DLD1 (cell line): ENCODE measurements at regions not wholly inside any gene's neighbourhood (a gene's known extent, or its start where the extent isn't known, plus 50 kb on each side); places are given as distances from the start of the nearest gene placed in this dataset.
"Not testable (repeated sequence)": the region's sequence is repeated elsewhere in the genome, so short reads cannot be mapped to it uniquely, and the experiment has no call there.

Experiments
- in situ Hi-C: cut with HindIII; loops from 2 replicates; pipeline ENCODE4 v1.10.0; 2017; ENCODE audit warnings: low sequenced_read_pairs

DNA sequence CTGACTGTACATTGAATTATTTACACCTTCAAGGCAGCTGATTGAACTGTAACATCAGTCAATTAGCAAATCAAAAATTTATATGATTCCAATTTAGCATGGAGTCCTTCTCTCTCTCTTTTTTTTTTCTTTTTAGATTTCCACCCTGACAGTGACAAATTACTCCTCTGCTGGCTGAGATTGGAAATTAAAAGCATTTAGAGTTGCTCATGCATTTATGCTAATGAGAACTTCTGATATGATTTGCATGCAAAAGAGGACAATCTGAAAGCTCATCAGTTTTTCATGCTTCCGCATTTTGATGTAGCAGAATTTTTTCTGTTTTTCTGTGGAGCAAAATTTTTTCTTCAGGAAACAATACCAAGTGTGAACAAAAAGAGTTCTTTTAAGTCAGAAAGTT lies 130.5 kb upstream of the NOX3 start:
- in situ Hi-C loops = no loop called here

DNA sequence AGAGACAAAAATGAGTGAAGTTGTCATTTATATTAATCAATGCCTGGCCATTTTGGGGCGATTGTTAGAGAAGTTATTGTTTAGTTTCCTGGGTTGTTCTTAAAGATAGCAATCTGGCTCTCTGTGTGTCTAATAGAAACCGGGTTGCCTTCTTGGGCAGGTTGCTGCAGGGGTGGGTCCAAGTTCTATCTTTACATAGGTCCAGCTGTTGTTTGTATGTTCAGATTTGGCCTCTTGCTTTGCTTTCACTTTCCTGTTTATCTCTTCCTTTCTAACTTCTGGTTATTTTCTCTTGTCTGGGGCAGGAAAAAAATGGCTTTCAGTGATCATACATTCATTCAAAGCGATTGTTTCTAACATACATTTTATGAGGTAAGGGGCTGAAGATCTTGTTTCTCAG lies 128.4 kb upstream of the NOX3 start:
- in situ Hi-C loops = no loop called here

DNA sequence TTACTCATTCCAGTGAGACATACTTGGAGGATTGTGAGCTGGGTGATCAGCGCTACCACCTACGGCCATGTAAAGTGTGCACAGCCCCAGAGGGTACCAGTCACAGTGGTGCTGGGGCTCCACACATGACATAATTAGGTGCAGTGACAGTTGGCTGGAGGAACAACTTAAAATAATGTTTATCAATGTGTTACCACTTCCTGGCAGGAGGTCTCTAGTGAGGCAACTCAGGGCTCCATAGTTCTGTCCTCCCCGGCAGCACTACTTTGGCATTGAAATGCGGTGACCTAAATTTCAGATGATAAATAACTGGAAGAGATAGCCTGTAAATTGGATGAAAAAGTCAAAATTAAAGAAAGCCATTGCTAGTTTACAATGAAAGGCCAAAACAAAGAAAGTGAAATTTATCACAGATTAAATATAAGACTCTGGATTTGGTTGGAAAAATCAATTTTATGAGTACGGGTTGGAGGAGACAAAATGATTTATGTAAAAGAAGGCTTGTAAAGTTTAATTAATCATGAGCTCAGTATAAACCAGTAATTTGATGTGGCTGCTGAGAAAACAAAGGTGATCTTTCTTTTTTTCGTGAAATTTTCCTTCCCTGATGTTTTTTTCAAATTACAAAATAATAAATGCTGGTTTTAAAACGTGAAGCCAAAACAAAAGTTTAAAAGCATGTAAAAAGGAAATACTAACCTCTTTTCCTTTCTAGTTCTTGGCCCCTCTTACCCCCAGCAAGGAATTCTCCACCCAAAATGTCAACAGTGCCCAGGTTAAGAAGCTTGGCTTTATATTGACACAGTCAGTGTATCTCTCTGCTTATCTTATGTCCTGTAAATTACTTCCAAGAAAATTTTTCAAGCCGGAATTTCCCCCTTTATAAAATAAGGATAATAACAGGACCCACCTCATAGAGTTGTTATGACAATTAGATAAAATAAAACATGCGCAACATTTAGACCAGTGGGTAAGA lies 126.7 kb upstream of the NOX3 start:
- in situ Hi-C loops = no loop called here

DNA sequence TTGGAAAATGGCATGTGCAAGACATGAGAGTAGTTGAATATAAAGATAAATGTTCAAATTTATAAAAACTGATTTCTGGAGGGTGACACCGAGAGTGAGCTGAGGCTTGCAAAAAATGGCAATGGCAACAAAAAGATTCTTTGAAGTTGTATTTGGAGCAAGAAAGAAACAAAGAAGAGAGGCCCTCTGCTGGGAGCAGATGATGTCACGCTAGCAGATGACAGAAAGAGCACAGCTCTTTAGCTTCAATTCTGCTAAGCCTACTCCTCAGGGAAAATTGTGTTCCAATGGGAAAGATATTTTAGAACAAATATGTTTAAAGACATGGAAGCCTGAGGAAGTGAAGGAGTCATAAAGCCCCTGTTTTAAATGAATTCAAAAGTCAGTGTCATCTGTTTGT lies 125.3 kb upstream of the NOX3 start:
- in situ Hi-C loops = no loop called here

DNA sequence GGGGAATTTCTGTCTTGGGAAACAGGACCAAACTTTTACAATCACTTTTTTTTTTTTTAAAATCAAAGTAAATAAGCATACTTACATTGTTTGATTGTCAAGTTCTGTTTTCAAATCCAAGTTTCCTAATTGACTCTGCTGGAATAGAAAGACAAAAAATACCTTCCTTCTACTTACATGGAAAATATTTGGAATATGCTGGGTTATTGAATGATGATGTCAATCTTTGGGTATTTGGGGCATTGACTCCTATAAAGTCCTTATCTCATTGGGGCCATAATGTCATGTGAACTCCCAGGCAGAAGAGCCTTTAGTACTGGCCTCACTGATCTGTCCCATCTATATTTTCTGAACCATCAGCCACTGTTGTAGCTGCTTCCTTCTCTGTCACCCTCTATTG lies 122.6 kb upstream of the NOX3 start:
- in situ Hi-C loops = no loop called here

DNA sequence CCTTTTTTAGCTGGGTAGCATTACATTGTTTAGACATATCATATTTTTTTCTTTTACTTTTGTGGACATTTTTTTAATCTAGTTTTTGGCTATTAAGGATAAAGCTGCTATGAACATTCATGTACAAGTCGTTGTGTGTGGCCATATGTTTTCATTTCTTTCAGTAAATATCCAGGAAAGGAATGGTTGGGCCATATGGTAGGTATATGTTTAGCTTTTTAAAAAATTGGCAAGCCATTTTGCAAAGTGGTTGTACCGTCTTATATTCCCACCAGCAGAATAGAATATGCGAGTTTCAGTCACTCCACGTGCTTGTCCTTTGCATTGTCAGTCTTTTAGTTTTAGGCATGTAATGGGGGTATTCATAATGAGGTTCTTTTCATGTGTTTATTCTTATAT lies 106.3 kb upstream of the NOX3 start:
- in situ Hi-C loops = no loop called here

DNA sequence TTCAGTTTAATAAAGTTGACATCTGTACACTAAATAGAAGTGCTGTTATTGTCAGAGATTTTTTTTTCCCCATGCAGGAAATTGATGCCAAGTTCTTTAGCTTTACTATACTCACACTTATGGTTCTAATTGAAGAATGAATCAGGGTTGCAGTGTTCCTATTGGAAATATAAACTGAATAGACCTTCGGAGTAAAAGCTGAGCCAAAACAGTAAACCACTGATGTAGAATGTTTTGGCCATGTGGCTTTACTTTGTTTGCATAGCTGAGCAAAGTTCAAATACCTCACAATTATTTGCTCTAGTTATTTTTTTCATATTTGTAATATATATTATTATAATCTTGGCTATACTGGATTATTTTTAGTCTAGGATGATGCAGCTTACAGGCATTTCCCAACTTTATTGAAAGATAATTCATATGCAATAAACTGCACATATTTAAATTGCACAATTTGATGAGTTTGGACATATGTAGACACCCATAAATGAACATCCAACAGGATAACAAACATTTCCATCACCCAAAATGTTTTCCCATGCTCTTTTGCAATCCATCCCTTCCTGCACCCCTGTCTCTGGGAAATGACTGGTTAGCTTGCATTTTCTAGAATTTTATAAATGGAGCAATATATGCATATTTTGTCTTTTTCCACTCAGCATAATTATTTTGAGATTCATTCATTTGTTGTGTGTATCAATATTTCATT lies 105.8 kb upstream of the NOX3 start:
- in situ Hi-C loops = no loop called here

DNA sequence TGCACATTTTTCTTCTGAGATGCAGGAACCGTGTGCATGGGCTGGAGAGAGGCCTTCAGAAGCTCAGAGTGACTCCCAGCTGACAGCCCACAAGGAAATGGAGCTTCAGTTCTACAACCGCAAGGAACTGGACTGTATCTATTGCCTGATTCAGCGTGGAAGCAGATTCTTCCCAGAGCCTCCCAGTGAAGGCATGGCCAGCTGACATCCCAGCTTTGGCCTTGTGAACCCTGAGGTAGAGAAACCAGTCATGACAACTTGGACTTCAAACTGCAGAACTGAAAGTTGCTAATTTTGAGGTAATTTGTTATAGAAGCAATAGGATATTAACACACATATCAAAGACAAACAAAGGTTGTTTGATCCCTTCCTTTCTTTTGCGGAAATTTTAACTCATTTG lies 94.3 kb upstream of the NOX3 start:
- in situ Hi-C loops = no loop called here

DNA sequence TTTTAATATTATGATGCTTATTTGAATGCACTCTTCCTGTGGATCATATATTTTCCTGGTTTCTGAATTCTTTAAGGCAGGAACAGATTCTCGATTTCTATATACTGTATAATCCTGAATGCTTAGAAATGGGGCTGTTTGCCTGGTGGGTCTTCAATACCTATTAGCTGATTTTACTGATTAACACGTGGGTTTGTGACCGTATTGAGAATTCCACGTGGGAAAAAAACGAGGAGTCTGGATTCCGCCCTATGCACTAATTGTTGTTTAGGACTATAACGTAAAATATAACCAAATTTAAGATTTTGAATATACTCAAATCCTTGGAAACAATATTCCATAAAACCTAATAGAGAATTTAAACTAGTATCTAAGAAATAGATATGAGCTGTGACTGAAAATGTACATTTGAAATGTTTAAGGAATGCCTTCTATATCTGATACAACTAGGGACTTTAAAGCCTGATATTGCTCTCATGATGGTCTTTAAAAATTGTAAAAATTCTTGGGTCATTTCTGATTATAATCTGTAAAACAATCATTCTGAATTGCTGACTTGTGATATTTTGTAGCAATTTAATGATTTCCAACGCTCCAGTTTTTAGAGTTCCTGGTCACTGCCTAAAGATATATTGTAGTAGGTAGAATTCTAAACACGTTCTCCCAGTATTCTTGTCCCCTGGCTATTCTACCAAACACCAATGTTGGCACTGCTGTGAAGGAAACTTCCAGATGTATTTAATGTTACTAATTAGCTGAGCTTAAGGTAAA lies 93.6 kb upstream of the NOX3 start:
- in situ Hi-C loops = no loop called here

DNA sequence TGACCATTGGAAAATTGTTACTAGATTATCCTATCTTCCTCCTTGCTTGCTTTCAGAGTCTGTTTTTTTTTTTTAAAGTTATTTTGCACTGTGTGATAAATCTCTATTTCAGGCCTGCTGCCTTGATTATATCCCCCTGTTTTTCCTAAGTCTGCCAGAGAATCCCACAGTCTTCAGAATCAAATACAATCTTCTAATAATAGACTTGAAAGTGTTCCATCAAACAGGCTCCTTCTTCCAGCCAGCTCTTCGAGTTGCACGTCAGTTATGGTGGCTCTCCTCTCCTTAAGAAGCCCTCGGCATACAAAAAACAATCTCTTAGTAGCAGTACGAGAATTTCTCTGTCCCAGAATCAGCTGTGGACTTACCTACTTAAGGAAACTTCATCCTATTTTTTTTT lies 92.9 kb upstream of the NOX3 start:
- in situ Hi-C loops = no loop called here

DNA sequence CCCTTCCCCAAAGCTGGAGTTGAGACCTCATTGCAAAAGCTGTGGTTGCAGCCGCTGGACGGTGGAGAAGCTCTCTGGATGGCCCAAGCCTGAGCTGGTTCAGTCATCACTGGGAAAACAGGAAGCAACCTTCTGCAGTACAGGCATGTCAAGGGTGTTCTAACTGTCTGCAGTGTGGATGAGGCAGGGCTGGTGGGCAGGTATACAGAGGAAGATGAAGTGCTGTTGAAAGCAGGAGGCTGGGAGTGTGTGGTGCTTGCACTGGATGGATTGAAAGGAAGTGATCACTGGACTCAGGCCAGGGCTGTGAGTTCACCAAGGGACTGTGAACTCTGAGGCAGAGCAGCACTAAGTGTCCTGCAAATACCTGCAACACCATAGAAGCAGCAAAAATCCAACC lies 89.0 kb upstream of the NOX3 start:
- in situ Hi-C loops = no loop called here

DNA sequence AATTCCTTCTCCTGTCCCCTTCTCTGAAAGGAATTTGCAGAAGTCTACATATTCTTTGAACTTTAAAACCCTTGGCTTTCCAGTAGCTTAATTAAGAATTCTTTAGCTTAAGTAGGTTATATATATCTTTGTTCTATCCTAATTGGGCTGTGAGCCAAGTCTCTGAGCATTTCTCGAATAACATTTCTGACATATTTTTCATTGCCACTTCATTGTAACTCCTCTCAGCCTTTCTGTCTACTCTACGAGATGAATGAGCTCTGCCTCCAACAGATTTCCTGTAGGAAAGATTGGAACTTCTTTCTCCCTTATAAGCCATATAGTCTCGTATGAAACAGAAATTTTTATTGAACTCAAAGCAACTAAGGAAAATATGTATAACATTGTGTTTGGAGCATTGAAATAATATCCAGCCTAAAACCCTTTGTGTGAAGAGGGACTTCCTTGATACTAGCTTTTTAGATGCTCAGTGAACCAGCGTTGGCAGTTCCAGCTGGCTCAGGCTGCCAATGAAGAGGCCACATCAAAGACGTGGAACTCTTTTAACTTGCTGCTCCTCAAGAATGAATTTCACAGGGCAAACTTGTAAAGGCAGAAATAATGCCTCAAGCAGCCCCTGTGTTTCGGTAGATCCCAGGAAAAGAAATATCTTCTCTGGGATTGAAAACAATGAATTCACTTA lies 87.7 kb upstream of the NOX3 start:
- in situ Hi-C loops = no loop called here

DNA sequence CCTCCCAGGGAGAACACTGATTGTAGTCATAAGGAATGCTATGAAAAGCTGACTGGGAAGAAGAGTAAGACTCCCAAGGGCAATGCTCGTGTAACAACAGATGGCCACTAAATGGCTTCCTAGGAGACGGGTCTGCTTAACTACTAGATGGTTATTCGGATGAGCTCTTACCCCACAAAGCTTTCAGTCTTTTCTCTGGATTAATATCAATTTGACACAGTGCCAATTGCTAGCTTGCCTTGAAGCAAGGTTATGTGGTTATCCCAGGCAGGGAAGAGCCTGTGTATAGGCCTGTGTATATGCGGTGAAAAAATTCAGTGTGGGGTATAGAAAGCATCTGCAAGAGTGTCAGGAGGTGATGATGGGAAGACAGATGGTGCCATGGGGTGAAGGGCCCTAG lies 86.4 kb upstream of the NOX3 start:
- in situ Hi-C loops = no loop called here

DNA sequence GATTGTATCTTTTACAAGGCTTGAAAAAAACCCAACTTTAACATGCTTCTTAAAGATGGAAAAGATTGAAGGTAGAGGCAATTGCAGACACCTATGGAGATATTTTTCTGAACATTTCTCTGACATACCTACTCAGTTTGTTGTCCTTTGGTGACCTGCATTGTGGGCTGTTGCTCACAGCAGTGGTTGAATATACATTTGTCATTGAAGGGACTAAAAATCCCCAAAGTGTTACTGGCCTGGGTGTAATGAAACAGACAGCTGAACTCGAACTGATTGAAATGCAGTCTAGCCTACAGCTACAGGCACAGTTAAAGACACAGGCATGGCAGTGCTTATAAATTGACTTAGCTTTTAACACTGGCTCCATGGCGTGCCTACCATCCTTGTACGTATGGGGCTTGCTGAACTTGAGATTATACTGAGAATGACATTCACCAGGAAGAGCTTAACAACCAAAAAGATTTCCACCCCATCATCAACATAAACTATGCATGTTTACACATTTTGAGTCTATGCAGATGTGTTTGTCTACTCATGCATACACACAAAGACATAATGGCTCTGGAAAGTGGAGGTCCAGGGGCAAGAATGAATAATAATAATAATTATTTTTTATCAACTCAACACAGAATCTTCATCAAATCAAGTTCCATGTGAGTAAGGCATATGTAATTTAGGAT lies 83.2 kb upstream of the NOX3 start:
- in situ Hi-C loops = no loop called here

DNA sequence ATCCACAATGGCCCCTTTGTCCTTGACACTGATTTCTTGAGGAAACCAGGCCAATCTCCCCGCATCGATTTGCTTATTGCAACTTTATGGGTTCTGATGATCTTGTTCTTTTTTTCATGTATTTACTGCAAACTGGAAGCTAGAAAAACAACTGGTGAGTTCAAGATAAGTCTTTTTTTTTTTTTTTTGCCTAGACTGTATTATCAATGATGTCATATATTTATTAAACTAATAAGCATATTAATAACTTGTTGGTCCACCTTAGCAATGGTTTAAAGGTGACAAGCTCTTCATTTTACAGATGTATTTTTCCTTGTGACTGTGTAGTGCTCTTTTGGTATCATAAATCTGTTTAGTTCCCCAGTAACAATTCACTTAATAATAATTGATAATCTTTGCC lies 79.0 kb upstream of the NOX3 start:
- in situ Hi-C loops = no loop called here

DNA sequence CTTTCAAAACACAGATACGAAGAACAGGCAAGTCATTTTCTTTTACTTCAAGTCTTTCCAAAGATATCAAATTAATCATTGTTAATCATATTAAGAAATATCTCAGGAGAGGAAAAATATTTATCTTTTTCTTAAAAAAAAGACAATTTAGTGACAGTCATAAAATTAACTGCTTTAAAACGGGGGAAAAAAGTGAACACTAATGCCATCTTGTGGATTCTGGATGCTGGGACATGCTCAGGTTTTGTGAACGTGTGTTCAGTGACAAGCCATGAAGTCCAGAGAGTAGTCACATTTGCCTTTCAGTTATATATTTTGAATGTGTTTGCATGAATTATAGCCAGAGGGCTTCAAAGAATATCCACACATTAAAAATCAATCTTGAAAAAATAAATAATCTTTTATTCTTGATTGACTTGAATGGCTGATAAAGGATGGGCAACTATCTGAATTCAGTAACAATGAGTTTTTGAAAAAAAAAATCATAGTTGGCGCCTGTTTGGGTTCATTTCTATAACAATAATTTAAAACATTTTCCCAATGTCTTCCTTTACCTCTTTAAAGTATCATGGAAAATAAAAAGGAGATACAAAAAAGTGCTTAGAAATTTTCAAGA lies 74.7 kb upstream of the NOX3 start:
- in situ Hi-C loops = no loop called here

DNA sequence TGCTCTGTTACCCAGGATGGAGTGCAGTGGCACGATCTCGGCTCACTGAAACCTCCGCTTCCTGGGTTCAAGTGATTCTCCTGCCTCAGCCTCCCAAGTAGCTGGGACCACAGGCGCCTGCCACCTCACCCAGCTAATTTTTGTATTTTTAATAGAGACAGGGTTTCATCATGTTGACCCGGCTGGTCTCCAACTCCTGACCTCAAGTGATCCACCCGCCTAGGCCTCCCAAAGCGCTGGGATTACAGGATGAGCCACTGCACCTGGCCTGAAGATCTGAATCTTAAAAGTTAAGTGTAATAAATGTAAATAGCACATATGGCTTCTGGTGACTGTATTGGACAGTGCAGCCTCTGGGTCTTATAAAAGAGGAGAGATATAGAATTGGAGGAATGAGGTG lies 74.2 kb upstream of the NOX3 start:
- in situ Hi-C loops = not testable (repeated sequence)

DNA sequence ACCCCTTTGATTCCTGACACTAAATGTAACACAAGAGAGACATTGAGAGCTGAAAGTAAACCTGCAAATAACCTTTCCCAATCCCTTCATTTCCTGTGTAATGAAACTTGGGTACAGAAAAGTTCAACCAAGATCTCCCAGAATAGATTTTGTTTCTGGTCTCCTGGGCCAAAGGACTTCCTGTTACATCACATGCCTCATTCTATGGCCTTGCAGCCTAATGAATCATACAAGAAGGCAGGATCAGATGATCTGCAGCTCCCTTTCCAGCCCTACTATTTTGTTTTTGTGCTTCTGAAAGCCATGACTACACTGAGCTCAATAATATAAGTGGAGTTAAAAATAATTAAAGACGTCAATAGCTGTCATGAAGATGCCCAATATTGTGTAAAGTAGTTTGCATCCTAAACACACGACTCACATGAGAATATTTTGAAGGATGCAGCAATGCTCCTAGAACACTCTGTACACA lies 73.4 kb upstream of the NOX3 start:
- in situ Hi-C loops = no loop called here

DNA sequence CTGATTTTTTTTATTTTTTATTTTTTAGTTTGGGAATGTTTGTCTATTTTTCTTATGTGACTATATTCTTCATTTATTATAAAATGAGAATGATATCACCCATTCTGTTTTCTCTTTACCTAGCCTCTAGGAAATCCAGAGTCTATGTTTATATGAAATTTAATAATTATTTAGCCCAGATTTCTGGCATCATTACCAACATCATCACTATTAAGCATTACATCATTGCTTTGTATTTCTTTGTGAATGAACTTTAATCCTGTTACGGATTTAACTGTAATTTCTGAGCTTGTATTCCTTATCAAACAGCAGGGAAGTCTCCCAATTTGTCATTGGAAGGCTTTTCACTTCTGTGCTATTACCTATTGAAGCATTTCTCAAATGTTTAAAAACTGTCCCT lies 72.7 kb upstream of the NOX3 start:
- in situ Hi-C loops = no loop called here

DNA sequence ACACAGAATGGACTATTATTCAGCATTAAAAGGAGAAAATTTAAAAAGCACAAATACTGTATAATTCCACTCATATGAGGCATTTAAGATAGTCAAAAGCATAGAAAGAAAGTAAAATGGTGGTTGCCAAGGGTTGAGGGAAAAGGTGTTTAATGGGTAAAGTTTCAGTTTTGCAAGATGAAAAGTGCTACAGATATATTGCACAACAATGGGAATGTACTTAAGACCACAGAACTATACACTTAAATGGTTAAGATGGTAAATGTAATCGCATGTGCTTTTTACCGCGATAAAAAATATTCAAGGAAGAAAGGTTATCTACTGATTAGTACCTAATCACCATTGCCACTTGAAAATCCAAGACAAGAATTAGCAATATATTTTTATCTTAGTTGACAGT lies 71.8 kb upstream of the NOX3 start:
- in situ Hi-C loops = no loop called here
